Activated CD4-positive, alpha-beta memory T cell treated with anti-CD3 and anti-CD28 coated beads for 36 hours (primary cell): ENCODE measurements at regions not wholly inside any gene's neighbourhood (a gene's known extent, or its start where the extent isn't known, plus 50 kb on each side); places are given as distances from the start of the nearest gene placed in this dataset.

Experiments used
- CTCF ChIA-PET: fragments of 350-600 bp; sonication (Branson Sonifier 250); formaldehyde crosslinking; loops from one replicate; lab custom pipeline; 2021; ENCODE audit warnings: antibody characterized with exemption, inconsistent platforms; lab: Charles Lee
- POLR2A ChIA-PET: fragments of 350-600 bp; sonication (Branson Sonifier 250); formaldehyde crosslinking; loops from one replicate; lab custom pipeline; 2021; ENCODE audit warnings: antibody characterized with exemption; lab: Charles Lee
- DNase-seq: peaks from one replicate; pipeline ENCODE4 v3.0.0-alpha.2; 2020
- H3K27ac Mint-ChIP-seq: one replicate; pipeline ENCODE4 v1.8.0; 2021; ENCODE audit warnings: mixed read lengths
- H3K27me3 Mint-ChIP-seq: one replicate; pipeline ENCODE4 v1.8.0; 2021; ENCODE audit warnings: mixed read lengths
- H3K36me3 Mint-ChIP-seq: one replicate; pipeline ENCODE4 v1.8.0; 2021; ENCODE audit warnings: mixed read lengths
- H3K4me1 Mint-ChIP-seq: one replicate; pipeline ENCODE4 v1.8.0; 2021; ENCODE audit warnings: low read depth, mixed read lengths
- H3K4me3 Mint-ChIP-seq: one replicate; pipeline ENCODE4 v1.8.0; 2021; ENCODE audit warnings: mild to moderate bottlenecking, mixed read lengths
- H3K9me3 Mint-ChIP-seq: one replicate; pipeline ENCODE4 v1.8.0; 2021; ENCODE audit warnings: mixed read lengths
- intact Hi-C: fragments of 100-400 bp; cut with micrococcal nuclease; formaldehyde crosslinking; loops from one replicate; pipeline ENCODE4 v1.15.1; 2023

- intact Hi-C loops, result no loop called here
Measured at GRCh38 chr15:69531665-69532027, 79.0 kb downstream of the RPLP1 start.

DNA sequence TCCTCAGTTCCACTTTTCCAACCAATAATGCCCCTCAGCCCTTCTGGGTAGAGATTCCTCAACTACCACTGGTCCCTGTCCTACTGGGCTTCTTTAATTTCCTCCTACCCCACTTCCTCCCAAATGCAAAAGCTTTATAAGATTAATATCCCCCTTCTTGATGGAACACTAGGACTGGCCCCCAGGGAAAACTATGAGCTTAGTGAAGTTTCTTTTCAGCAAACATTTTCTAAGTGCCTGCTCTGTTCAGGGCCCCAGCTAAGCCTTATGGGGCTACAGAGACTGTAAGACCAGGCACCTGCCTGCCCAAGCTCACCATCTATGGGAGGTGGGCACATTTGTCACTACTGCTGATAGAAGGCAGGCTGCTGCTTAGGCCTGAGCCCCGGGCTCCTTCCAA lies 79.4 kb downstream of the RPLP1 start:
- ChIA-PET CTCF (interaction anchor here (1.5 kb wide), 1 partner anchor 10 kb away, joined by 4 read pairs; no protein-coding TSS in a partner anchor), POLR2A (no interaction called here)
- H3K27me3 Mint-ChIP-seq, result peaks cover 4% of the 10 kb centered on the region
- no peaks in the 10 kb centered on the region for H3K4me1 Mint-ChIP-seq
- H3K4me3 Mint-ChIP-seq, result no peak overlapping the region
- H3K9me3 Mint-ChIP-seq, result no peaks in the 10 kb centered on the region
- intact Hi-C loops, result no loop called here
- no peak overlapping the region for H3K27ac Mint-ChIP-seq
- DNase-seq, result no peak
- H3K36me3 Mint-ChIP-seq, result no peaks in the 10 kb centered on the region

More at GRCh38 chr15:69531665-69532027, 79.0 kb downstream of the RPLP1 start:
- ChIA-PET POLR2A (no interaction called here), CTCF (interaction anchor here (1.5 kb wide), 1 partner anchor 9 kb away, joined by 4 read pairs; no protein-coding TSS in a partner anchor)
- no peaks in the 10 kb centered on the region for H3K36me3 Mint-ChIP-seq
- H3K9me3 Mint-ChIP-seq, result no peaks in the 10 kb centered on the region
- peaks cover 4% of the 10 kb centered on the region for H3K27me3 Mint-ChIP-seq
- H3K4me3 Mint-ChIP-seq, result no peak overlapping the region
- H3K4me1 Mint-ChIP-seq, result no peaks in the 10 kb centered on the region
- no peak for DNase-seq
- no peak overlapping the region for H3K27ac Mint-ChIP-seq

- H3K9me3 Mint-ChIP-seq, result no peaks in the 10 kb centered on the region
- H3K4me1 Mint-ChIP-seq, result no peaks in the 10 kb centered on the region
- H3K27ac Mint-ChIP-seq, result no peak overlapping the region
- H3K36me3 Mint-ChIP-seq, result no peaks in the 10 kb centered on the region
- ChIA-PET POLR2A (interaction anchor here (0.7 kb wide), 1 partner anchor 955 kb away, joined by 3 read pairs; no protein-coding TSS in a partner anchor), CTCF (interaction anchor here (0.6 kb wide), 1 partner anchor 84 kb away, joined by 3 read pairs; no protein-coding TSS in a partner anchor)
- DNase-seq, result no peak
- H3K27me3 Mint-ChIP-seq, result peaks cover 6% of the 10 kb centered on the region
- no peak overlapping the region for H3K4me3 Mint-ChIP-seq
- intact Hi-C loops, result no loop called here
Measured at GRCh38 chr15:69532856-69533255, 80.2 kb downstream of the RPLP1 start.

- Mint-ChIP-seq H3K4me3 (no peak overlapping the region), H3K9me3 (no peaks in the 10 kb centered on the region), H3K27ac (no peak overlapping the region), H3K36me3 (no peaks in the 10 kb centered on the region), H3K27me3 (peaks cover 6% of the 10 kb centered on the region), H3K4me1 (no peaks in the 10 kb centered on the region)
- DNase-seq, result no peak
- POLR2A ChIA-PET, result interaction anchor here (0.7 kb wide), 1 partner anchor 954 kb away, joined by 3 read pairs; no protein-coding TSS in a partner anchor
- intact Hi-C loops, result no loop called here
- CTCF ChIA-PET, result no interaction called here
Measured at GRCh38 chr15:69533522-69533921, 80.9 kb downstream of the RPLP1 start.

DNA sequence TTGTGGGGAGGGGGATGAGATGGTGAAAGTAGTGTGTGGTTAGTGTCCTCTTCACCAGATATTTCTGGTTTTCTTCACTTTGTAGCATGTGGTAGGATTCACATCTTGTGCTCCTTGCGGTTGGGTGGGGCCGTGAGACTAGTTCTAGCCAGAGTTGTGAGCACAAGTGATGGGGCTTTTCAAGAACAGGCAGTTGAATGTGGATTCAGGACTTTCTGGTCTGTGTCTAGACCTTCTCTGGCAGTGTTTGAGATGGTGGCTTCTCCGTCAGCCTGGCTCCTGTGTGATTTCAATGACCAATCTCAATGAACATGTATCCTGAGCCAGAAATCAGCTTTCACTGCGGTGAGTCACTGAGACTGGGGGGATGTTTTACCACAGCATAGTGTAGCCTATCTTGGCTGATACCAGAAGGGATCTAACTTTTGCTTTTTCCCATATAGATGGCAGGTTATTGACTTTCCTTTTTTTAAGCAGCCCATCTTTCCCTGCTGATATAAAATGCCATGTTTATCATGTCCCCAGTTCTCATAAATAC lies 82.6 kb downstream of the RPLP1 start:
- H3K27me3 Mint-ChIP-seq, result peaks cover 6% of the 10 kb centered on the region
- H3K36me3 Mint-ChIP-seq, result no peaks in the 10 kb centered on the region
- CTCF ChIA-PET, result no interaction called here
- no peaks in the 10 kb centered on the region for H3K9me3 Mint-ChIP-seq
- no peaks in the 10 kb centered on the region for H3K4me1 Mint-ChIP-seq
- DNase-seq, result no peak
- intact Hi-C loops, result no loop called here
- POLR2A ChIA-PET, result no interaction called here
- H3K27ac Mint-ChIP-seq, result no peak overlapping the region
- H3K4me3 Mint-ChIP-seq, result no peak overlapping the region

DNA sequence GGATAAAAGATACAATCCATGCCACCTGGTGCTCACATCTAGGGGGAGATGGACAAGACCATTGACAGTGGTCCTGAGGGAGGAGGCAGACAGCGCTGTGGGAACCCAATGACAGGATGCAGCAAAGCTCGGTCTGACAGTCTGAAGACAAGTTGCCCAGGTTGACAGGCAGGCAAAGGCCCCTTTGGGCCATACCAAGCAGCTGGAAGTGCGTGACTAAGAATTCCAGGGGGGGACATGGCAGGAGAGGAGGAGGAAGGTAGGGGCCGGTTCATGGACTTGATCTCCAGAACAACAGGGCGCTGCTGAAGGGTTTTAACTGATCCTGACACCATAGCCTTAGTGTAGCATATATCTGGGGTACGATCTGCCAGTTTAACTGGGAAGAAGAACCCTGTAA lies 83.4 kb downstream of the RPLP1 start:
- Mint-ChIP-seq H3K27me3 (peaks cover 6% of the 10 kb centered on the region), H3K4me1 (no peaks in the 10 kb centered on the region), H3K9me3 (no peaks in the 10 kb centered on the region), H3K27ac (no peak overlapping the region), H3K4me3 (no peak overlapping the region), H3K36me3 (no peaks in the 10 kb centered on the region)
- no peak for DNase-seq
- CTCF ChIA-PET, result no interaction called here
- POLR2A ChIA-PET, result no interaction called here
- intact Hi-C loops, result no loop called here

DNA sequence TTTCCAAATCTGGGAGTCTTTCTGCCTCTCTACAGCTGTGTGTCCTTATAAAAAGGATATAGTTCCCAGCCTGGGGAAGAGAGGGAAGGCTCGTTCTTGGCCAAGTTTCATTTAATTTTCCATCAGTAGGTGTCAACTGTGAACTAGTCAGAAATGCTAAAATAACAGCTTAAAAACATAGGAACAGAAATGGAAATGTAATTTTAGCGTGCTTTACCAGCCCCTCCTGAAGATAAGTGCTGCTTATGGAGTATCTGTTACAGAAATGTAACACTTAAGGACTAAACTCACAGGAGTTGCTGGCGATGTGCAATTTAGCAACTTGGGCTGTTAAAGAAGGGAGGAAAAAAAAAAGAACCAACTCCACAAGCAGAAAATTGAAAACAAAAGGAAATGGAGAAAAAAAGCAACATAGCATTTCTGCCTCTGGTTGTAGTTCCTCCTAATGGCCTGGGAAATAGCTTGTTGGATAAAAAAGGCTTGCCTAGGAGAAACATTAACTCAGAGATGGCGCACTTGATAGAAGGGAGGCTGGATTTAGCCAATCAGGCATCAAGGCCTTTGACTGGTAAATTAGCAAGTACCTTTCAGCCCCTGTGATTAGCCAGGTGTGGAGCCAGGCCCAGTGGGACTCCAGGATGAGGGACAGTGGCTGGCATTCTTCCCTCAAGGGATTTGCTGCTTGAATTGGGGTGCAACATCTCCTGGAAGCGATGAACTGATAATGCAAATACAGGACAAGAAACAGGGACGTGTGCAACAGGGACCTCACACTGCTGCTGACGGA lies 84.3 kb downstream of the RPLP1 start:
- intact Hi-C loops, result no loop called here
- Mint-ChIP-seq H3K9me3 (no peaks in the 10 kb centered on the region), H3K27me3 (peaks cover 6% of the 10 kb centered on the region), H3K36me3 (no peaks in the 10 kb centered on the region), H3K27ac (no peak overlapping the region), H3K4me3 (no peak overlapping the region), H3K4me1 (no peaks in the 10 kb centered on the region)
- ChIA-PET CTCF (interaction anchor here (1.6 kb wide), 1 partner anchor 15 kb away, joined by 4 read pairs; no protein-coding TSS in a partner anchor), POLR2A (no interaction called here)
- no peak for DNase-seq

DNA sequence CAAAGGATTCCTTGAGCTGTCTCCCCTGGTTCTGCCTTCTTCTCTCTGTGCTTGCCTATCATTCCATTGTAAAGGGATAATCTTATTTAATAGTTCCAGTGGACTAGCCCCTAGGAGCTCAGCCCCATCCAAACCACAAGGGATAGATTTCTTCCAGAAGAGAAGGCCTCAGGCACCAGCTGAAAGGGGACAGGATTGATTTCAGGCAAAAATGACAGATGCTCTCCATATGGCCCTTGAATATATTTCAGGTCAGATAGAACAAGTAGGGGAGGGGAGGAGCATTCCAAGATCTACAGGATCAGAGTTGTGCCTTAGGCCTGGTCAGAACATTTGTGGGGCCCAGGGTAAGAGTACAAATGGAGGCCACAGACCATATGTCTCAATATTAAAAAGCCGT lies 85.3 kb downstream of the RPLP1 start:
- no peak for DNase-seq
- Mint-ChIP-seq H3K9me3 (no peaks in the 10 kb centered on the region), H3K4me3 (no peak overlapping the region), H3K36me3 (no peaks in the 10 kb centered on the region), H3K4me1 (no peaks in the 10 kb centered on the region), H3K27ac (no peak overlapping the region), H3K27me3 (peaks cover 6% of the 10 kb centered on the region)
- CTCF ChIA-PET, result interaction anchor here (1.6 kb wide), 1 partner anchor 16 kb away, joined by 4 read pairs; no protein-coding TSS in a partner anchor
- POLR2A ChIA-PET, result no interaction called here
- intact Hi-C loops, result no loop called here

DNA sequence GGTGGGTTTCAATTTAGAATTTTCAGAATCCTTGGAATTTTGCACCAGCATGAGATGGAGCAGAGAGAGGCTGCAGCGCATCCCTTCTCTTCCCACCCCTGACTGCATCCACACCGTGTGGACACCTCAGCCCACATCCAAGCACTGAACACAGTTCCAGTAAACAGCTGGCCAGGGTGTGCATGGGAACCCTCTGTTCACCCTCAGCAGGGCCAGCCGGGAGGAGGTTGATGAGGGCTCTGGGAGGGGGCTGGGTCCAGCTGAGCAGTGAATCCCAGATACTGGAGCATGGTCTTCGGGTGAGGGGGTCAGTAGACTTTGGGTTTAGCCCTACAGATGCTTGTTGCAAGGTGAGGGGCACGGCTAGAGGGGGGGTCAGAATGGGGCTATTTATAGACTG lies 85.8 kb downstream of the RPLP1 start:
- Mint-ChIP-seq H3K9me3 (no peaks in the 10 kb centered on the region), H3K4me1 (no peaks in the 10 kb centered on the region), H3K4me3 (no peak overlapping the region), H3K27me3 (peaks cover 6% of the 10 kb centered on the region), H3K27ac (no peak overlapping the region), H3K36me3 (no peaks in the 10 kb centered on the region)
- CTCF ChIA-PET, result interaction anchor here (1.6 kb wide), 1 partner anchor 16 kb away, joined by 4 read pairs; no protein-coding TSS in a partner anchor
- DNase-seq, result no peak
- POLR2A ChIA-PET, result no interaction called here
- intact Hi-C loops, result no loop called here

DNA sequence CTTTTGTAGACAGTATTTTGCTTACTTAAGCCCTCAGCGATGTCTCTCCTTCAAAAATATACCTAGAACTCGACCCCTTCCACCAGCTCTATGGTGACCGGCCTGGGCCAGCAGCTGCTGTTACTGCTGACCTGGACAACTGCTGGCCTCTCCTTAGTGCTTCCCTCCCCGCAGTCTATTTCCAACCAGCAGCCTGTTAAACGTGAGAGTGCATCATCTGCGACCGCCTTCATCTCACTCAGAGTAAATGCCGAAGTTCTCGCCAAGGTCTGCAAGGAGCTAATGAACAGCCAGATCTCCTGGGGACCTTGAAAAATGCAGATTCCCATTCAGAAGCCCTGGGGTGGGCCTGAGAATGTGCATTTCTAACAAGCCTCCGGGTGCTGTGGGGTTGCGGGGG lies 86.7 kb downstream of the RPLP1 start:
- no peak overlapping the region for H3K27ac Mint-ChIP-seq
- H3K36me3 Mint-ChIP-seq, result no peaks in the 10 kb centered on the region
- POLR2A ChIA-PET, result no interaction called here
- intact Hi-C loops, result no loop called here
- peaks cover 6% of the 10 kb centered on the region for H3K27me3 Mint-ChIP-seq
- DNase-seq, result no peak
- H3K9me3 Mint-ChIP-seq, result no peaks in the 10 kb centered on the region
- no peaks in the 10 kb centered on the region for H3K4me1 Mint-ChIP-seq
- no peak overlapping the region for H3K4me3 Mint-ChIP-seq
- CTCF ChIA-PET, result no interaction called here

DNA sequence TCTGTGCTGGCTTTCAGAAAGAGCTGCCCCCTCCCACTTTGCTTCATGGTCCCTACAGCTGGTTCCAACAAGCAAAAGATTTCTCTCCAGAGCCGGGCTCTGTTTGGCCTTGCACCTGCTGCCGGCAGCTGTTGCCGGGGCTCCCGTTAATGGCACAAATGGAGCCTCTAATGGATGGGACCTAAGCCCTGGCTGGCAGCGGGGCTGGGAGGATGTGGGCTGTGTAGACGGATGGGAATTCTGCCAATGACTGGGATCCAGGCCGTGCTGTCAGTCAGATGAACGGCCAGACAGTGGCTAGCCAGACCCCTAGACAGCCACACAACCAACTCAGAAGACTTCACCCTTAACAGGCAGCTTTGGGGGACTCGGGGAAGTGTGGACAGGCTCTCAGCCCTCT lies 88.0 kb downstream of the RPLP1 start:
- Mint-ChIP-seq H3K27ac (no peak overlapping the region), H3K4me1 (no peaks in the 10 kb centered on the region), H3K9me3 (no peaks in the 10 kb centered on the region), H3K36me3 (no peaks in the 10 kb centered on the region), H3K4me3 (no peak overlapping the region), H3K27me3 (peaks cover 3% of the 10 kb centered on the region)
- POLR2A ChIA-PET, result no interaction called here
- no peak for DNase-seq
- intact Hi-C loops, result no loop called here
- CTCF ChIA-PET, result no interaction called here

DNA sequence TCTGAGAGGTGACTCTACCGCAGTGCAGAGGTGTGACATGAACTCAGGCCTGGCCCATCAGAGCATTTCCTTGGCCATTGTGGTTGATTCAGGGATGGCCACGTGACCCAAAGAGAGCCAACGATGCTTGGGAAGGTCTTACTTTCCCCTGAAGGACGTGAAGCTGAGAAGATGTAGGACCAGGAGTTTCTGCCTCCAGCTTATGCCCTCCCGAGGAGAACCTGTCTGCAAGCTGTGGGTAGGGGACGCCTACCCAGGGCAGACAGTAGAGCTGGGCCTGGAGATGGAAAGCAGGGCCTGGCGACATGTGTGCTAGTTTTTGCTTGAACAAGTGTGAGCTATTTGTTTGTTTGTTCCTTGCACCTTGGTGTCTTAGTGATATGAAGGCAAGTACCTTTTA lies 89.4 kb downstream of the RPLP1 start:
- Mint-ChIP-seq H3K27me3 (peaks cover 1% of the 10 kb centered on the region), H3K4me1 (no peaks in the 10 kb centered on the region), H3K4me3 (no peak overlapping the region), H3K36me3 (no peaks in the 10 kb centered on the region), H3K9me3 (no peaks in the 10 kb centered on the region), H3K27ac (no peak overlapping the region)
- POLR2A ChIA-PET, result no interaction called here
- DNase-seq, result no peak
- intact Hi-C loops, result no loop called here
- CTCF ChIA-PET, result no interaction called here
